Fibroblast of villous mesenchyme (primary cell): ENCODE measurements at regions not wholly inside any gene's neighbourhood (a gene's known extent, or its start where the extent isn't known, plus 50 kb on each side); places are given as distances from the start of the nearest gene placed in this dataset.
A peak's percentile ranks its signal among the peaks of the same experiment; 100 is the strongest.

Experiments used
- DNase-seq: peaks from one replicate; pipeline ENCODE4 v3.0.0-alpha.2; 2010; ENCODE audit warnings: low read depth
- H3K4me3 ChIP-seq: 2 replicates; pipeline ENCODE4 v1.5.1; 2011; ENCODE audit warnings: low read depth, mild to moderate bottlenecking, low read length
- CTCF ChIP-seq: IDR thresholded peaks from 2 replicates; pipeline ENCODE4 v1.5.1; 2012; ENCODE audit warnings: low read depth, mild to moderate bottlenecking, low read length; ENCODE audit not compliant: insufficient read depth

GRCh38 chr7:46202379-46202778 is 281.3 kb upstream of the IGFBP3 start:
- no peak for DNase-seq
- TF ChIP-seq CTCF: no peak
- H3K4me3 ChIP-seq: no peak overlapping the region

GRCh38 chr7:46201961-46202360 is 280.9 kb upstream of the IGFBP3 start:
- no peak for TF ChIP-seq CTCF
- no peak for DNase-seq
- H3K4me3 ChIP-seq: no peak overlapping the region

GRCh38 chr7:46198701-46199100 is 277.6 kb upstream of the IGFBP3 start:
- TF ChIP-seq CTCF: no peak
- no peak overlapping the region for H3K4me3 ChIP-seq
- peak; percentile 31 for DNase-seq

GRCh38 chr7:46197785-46198540 is 276.9 kb upstream of the IGFBP3 start:
- no peak overlapping the region for H3K4me3 ChIP-seq
- no peak for TF ChIP-seq CTCF
- peak; percentile 74 for DNase-seq

- TF ChIP-seq CTCF: no peak
- no peak for DNase-seq
- H3K4me3 ChIP-seq: no peak overlapping the region
Measured at GRCh38 chr7:46195934-46196333, 274.9 kb upstream of the IGFBP3 start.

GRCh38 chr7:46192271-46192670 is 271.2 kb upstream of the IGFBP3 start:
- DNase-seq: no peak
- no peak for TF ChIP-seq CTCF
- H3K4me3 ChIP-seq: no peak overlapping the region

- H3K4me3 ChIP-seq: no peak overlapping the region
- peak; percentile 5 for DNase-seq
- no peak for TF ChIP-seq CTCF
Measured at GRCh38 chr7:46191776-46192175, 270.7 kb upstream of the IGFBP3 start.
